ENCODE measurements at regions not wholly inside any gene's neighbourhood (a gene's known extent, or its start where the extent isn't known, plus 50 kb on each side); places are given as distances from the start of the nearest gene placed in this dataset.

GRCh38 chr10:33123680-33124079 lies 165.7 kb upstream of the ITGB1 start:
- ATAC-seq (ENCODE audit: insufficient read depth, low FRiP score) (no peak), DNase-seq (no peak)
- no peak overlapping the region for H3K9ac ChIP-seq (ENCODE audit: insufficient read depth in 1 of 2, low read length in 2 of 2)
- H3K4me3 ChIP-seq = no peak overlapping the region
- no peak for TF ChIP-seq CTCF (IDR thresholded peaks at IDR 0.05; ENCODE audit: control extremely low read depth, extremely low read depth)
- H3K27ac ChIP-seq (ENCODE audit: low read depth in 1 of 2, low read length in 1 of 2) = peak overlapping the region in 1 of 2 donors; percentile 18
- H3K36me3 ChIP-seq (ENCODE audit: control insufficient read depth in 4 of 4, insufficient read depth in 4 of 4, low read length in 4 of 4) = no peaks in the 10 kb centered on the region
- no peaks in the 10 kb centered on the region for H3K9me3 ChIP-seq (ENCODE audit: control insufficient read depth in 4 of 4, insufficient read depth in 3 of 4, low read length in 3 of 4)
- 65 to 80% methylated on average over 2 of the region's 2 CpGs for WGBS, 2 donors
- no peaks in the 10 kb centered on the region for H3K27me3 ChIP-seq (ENCODE audit: control insufficient read depth in 3 of 3, insufficient read depth in 3 of 3, low read length in 2 of 3)
- peaks cover 0 to 12% (median 0%) of the 10 kb centered on the region in 5 donors for H3K4me1 ChIP-seq (ENCODE audit: control insufficient read depth in 5 of 5, insufficient read depth in 5 of 5, low read length in 5 of 5)

- H3K27ac ChIP-seq (ENCODE audit: low read depth in 1 of 2, low read length in 1 of 2) = peak overlapping the region in 1 of 2 donors; percentile 6
- no peak overlapping the region for H3K4me3 ChIP-seq
- peaks cover 0 to 16% (median 0%) of the 10 kb centered on the region in 5 donors for H3K4me1 ChIP-seq (ENCODE audit: control insufficient read depth in 5 of 5, insufficient read depth in 5 of 5, low read length in 5 of 5)
- no peak for ATAC-seq (ENCODE audit: insufficient read depth, low FRiP score)
- H3K9ac ChIP-seq (ENCODE audit: insufficient read depth in 1 of 2, low read length in 2 of 2) = no peak overlapping the region
- TF ChIP-seq CTCF (IDR thresholded peaks at IDR 0.05; ENCODE audit: control extremely low read depth, extremely low read depth) = no peak
- H3K27me3 ChIP-seq (ENCODE audit: control insufficient read depth in 3 of 3, insufficient read depth in 3 of 3, low read length in 2 of 3) = no peaks in the 10 kb centered on the region
- peak; percentile 47 to 72 (median 64) for DNase-seq
- WGBS, 2 donors = 39 to 66% methylated on average over 12 of the region's 12 CpGs
- no peaks in the 10 kb centered on the region for H3K36me3 ChIP-seq (ENCODE audit: control insufficient read depth in 4 of 4, insufficient read depth in 4 of 4, low read length in 4 of 4)
- no peaks in the 10 kb centered on the region for H3K9me3 ChIP-seq (ENCODE audit: control insufficient read depth in 4 of 4, insufficient read depth in 3 of 4, low read length in 3 of 4)
Observed at GRCh38 chr10:33122014-33122809, 164.2 kb upstream of the ITGB1 start.

GRCh38 chr10:33120700-33121099 lies 162.7 kb upstream of the ITGB1 start:
- Histone ChIP-seq H3K36me3 (ENCODE audit: control insufficient read depth in 4 of 4, insufficient read depth in 4 of 4, low read length in 4 of 4) (no peaks in the 10 kb centered on the region), H3K9ac (ENCODE audit: insufficient read depth in 1 of 2, low read length in 2 of 2) (no peak overlapping the region), H3K27ac (ENCODE audit: low read depth in 1 of 2, low read length in 1 of 2) (no peak overlapping the region), H3K27me3 (ENCODE audit: control insufficient read depth in 3 of 3, insufficient read depth in 3 of 3, low read length in 2 of 3) (no peaks in the 10 kb centered on the region), H3K9me3 (ENCODE audit: control insufficient read depth in 4 of 4, insufficient read depth in 3 of 4, low read length in 3 of 4) (no peaks in the 10 kb centered on the region), H3K4me3 (no peak overlapping the region), H3K4me1 (ENCODE audit: control insufficient read depth in 5 of 5, insufficient read depth in 5 of 5, low read length in 5 of 5) (peaks cover 0 to 31% (median 2%) of the 10 kb centered on the region in 5 donors)
- TF ChIP-seq CTCF (IDR thresholded peaks at IDR 0.05; ENCODE audit: control extremely low read depth, extremely low read depth) = no peak
- DNase-seq (no peak), ATAC-seq (ENCODE audit: insufficient read depth, low FRiP score) (no peak)
- 89 to 91% methylated on average over 2 of the region's 2 CpGs for WGBS, 2 donors
